Activated CD4-positive, alpha-beta T cell treated with anti-CD3 and anti-CD28 coated beads, Interleukin-2, amount 50 U/mL, for 4 hours (primary cell): ENCODE measurements at regions not wholly inside any gene's neighbourhood (a gene's known extent, or its start where the extent isn't known, plus 50 kb on each side); places are given as distances from the start of the nearest gene placed in this dataset.
"Not testable (repeated sequence)": the region's sequence is repeated elsewhere in the genome, so short reads cannot be mapped to it uniquely, and the experiment has no call there.

Experiments
- DNase-seq, 2 experiments: peaks; one replicate each; pipeline ENCODE4 v3.0.0-alpha.2; 2020

- no peak for DNase-seq
Measured at GRCh38 chr3:18119866-18120265, 305.3 kb downstream of the SATB1 start.

- no peak for DNase-seq
Measured at GRCh38 chr3:18114894-18115293, 310.2 kb downstream of the SATB1 start.

- no peak for DNase-seq
Measured at GRCh38 chr3:18113417-18113816, 311.7 kb downstream of the SATB1 start.

- DNase-seq, result no peak
Measured at GRCh38 chr3:18112674-18113375, 312.3 kb downstream of the SATB1 start.

GRCh38 chr3:18111796-18112232, 313.3 kb downstream of the SATB1 start:
- DNase-seq, result no peak

GRCh38 chr3:18103591-18103990, 321.5 kb downstream of the SATB1 start:
- no peak for DNase-seq

GRCh38 chr3:18100121-18100520, 325.0 kb downstream of the SATB1 start:
- DNase-seq, result no peak

- DNase-seq, result no peak
Measured at GRCh38 chr3:18099611-18100010, 325.5 kb downstream of the SATB1 start.

GRCh38 chr3:18098960-18099587, 326.1 kb downstream of the SATB1 start:
- DNase-seq, result no peak

- DNase-seq, result no peak
Measured at GRCh38 chr3:18097989-18098388, 327.1 kb downstream of the SATB1 start.

- no peak for DNase-seq
Measured at GRCh38 chr3:18097473-18097872, 327.7 kb downstream of the SATB1 start.

GRCh38 chr3:18092726-18093125, 332.4 kb downstream of the SATB1 start:
- no peak for DNase-seq

- no peak for DNase-seq
Measured at GRCh38 chr3:18090377-18090776, 334.8 kb downstream of the SATB1 start.

GRCh38 chr3:18087988-18088387, 337.2 kb downstream of the SATB1 start:
- no peak for DNase-seq

GRCh38 chr3:18086760-18087159, 338.4 kb downstream of the SATB1 start:
- DNase-seq, result no peak

GRCh38 chr3:18086078-18086477, 339.1 kb downstream of the SATB1 start:
- no peak for DNase-seq

- no peak for DNase-seq
Measured at GRCh38 chr3:18085429-18085828, 339.7 kb downstream of the SATB1 start.

- not testable (repeated sequence) for DNase-seq
Measured at GRCh38 chr3:18083273-18083590, 340.8 kb upstream of the TBC1D5 start.

GRCh38 chr3:18082551-18083272, 340.3 kb upstream of the TBC1D5 start:
- no peak for DNase-seq

GRCh38 chr3:18080198-18080689, 337.8 kb upstream of the TBC1D5 start:
- DNase-seq, result no peak

- no peak for DNase-seq
Measured at GRCh38 chr3:18079739-18080138, 337.3 kb upstream of the TBC1D5 start.

GRCh38 chr3:18079062-18079461, 336.6 kb upstream of the TBC1D5 start:
- no peak for DNase-seq

GRCh38 chr3:18077128-18077840, 334.9 kb upstream of the TBC1D5 start:
- DNase-seq, result no peak
